GM23338 (cell line): ENCODE measurements at regions not wholly inside any gene's neighbourhood (a gene's known extent, or its start where the extent isn't known, plus 50 kb on each side); places are given as distances from the start of the nearest gene placed in this dataset.

ENCODE experiments used
- CREB1 ChIP-seq: fragments of 250-450 bp; sonication (Bioruptor Pico); IDR thresholded peaks from 2 replicates; pipeline ENCODE4 v1.5.0; 2020; ENCODE audit warnings: low read depth, mild to moderate bottlenecking, moderate library complexity
- CTCF ChIP-seq, 2 experiments: fragments of 200-600 bp in 1 of 2; sonication (generic) in 1 of 2; conservative IDR thresholded peaks; 2 replicates each; pipeline versions ENCODE4 v1.5.1 to v1.6.1; 2016 to 2017; ENCODE audit warnings: antibody characterized with exemption in 2 of 2, low read depth in 2 of 2, mild to moderate bottlenecking in 2 of 2, moderate library complexity in 1 of 2
- ETS1 ChIP-seq: IDR thresholded peaks from 2 replicates; pipeline ENCODE4 v1.6.1; 2016; ENCODE audit warnings: antibody characterized with exemption
- EZH2 ChIP-seq: fragments of 200-600 bp; sonication (generic); IDR thresholded peaks from one replicate; pipeline ENCODE4 v1.8.0; 2017; ENCODE audit warnings: antibody characterized with exemption, mild to moderate bottlenecking, low read depth; ENCODE audit not compliant: unreplicated experiment
- EZH2phosphoT487 ChIP-seq: fragments of 200-600 bp; sonication (generic); IDR thresholded peaks from one replicate; pipeline ENCODE4 v1.8.1; 2018; ENCODE audit warnings: antibody characterized with exemption; ENCODE audit not compliant: unreplicated experiment
- JUNB ChIP-seq: IDR thresholded peaks from one replicate; pipeline ENCODE4 v1.6.1; 2016; ENCODE audit warnings: antibody characterized with exemption; ENCODE audit not compliant: unreplicated experiment
- POLR2AphosphoS5 ChIP-seq: IDR thresholded peaks from 2 replicates; pipeline ENCODE4 v1.6.1; 2016; ENCODE audit warnings: antibody characterized with exemption, low read depth
- REST ChIP-seq: IDR thresholded peaks from one replicate; pipeline ENCODE4 v1.6.1; 2018; ENCODE audit warnings: antibody characterized with exemption; ENCODE audit not compliant: unreplicated experiment
- ZNF114 ChIP-seq: fragments of 250-450 bp; sonication (Bioruptor Pico); IDR thresholded peaks from 2 replicates; pipeline ENCODE4 v1.5.0; 2020; ENCODE audit warnings: mild to moderate bottlenecking, moderate library complexity

GRCh38 chr7:53094191-53094590 lies 58.8 kb downstream of the POM121L12 start:
- TF ChIP-seq EZH2 (no peak), EZH2phosphoT487 (no peak), CTCF (conservative IDR thresholded peaks at IDR 0.05; ENCODE audit: low read depth in 2 of 2) (no peak), ZNF114 (CRISPR knock-in tag) (no peak), ETS1 (no peak), REST (no peak), CREB1 (CRISPR knock-in tag) (no peak), POLR2AphosphoS5 (no peak), JUNB (no peak)
